ENCODE measurements at regions not wholly inside any gene's neighbourhood (a gene's known extent, or its start where the extent isn't known, plus 50 kb on each side); places are given as distances from the start of the nearest gene placed in this dataset.

DNA sequence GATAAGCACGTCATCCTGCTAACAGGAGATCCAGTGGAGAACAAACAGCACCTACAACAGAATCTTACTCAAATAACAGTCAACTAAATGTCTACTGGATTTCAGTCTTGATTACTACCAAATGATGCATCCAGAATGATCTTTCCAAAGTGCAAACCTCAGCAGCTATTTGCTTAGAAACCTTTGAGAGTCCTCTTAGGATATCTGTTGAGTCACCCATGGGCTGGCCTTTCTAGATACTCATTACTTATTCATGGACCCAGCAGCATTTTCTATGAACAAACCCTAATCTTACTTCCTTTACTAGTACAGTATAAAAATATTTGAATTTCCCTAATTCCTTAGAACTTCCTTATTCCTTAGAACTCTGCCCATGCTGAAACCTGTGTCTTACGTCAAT, 118.5 kb upstream of the PABPC4L start:
- no peak for DNase-seq

DNA sequence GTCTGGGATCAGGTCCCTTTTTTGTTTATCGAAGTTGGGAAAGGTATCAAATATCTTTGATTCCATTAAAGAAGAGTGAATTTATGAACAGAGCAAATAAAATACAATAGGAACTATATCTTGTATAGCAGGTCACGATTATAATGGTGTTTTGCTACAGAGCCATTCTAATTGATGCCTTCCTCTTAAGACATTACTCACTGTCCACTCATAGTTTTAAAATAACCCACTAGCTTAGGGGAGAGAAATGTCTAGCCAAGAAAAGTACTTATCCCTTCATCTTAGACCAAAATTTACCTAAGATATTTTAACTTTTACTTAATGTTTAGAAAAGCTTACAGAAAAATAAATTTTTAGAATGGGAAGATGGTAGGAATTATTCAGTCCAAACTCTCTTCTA, 112.0 kb upstream of the PABPC4L start:
- DNase-seq = no peak

DNA sequence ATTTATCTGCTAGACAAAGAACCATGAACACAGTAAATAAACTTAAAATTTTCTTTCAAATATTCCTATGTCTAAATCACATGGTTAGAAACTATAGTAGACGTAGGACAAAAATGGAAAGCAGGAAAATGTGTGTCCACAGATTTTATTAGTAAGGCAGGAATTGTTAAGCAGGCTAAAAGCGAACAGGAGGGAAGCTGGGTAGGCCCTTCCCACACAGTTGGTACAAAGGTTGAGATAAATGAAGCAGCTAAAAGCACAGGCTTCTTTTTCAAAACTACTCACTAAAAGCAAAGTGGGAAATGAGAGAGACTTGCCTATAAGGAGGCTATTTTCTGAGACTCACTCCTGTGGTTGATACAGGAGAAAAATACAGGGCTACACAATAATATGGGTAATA, 108.1 kb upstream of the PABPC4L start:
- no peak for DNase-seq

DNA sequence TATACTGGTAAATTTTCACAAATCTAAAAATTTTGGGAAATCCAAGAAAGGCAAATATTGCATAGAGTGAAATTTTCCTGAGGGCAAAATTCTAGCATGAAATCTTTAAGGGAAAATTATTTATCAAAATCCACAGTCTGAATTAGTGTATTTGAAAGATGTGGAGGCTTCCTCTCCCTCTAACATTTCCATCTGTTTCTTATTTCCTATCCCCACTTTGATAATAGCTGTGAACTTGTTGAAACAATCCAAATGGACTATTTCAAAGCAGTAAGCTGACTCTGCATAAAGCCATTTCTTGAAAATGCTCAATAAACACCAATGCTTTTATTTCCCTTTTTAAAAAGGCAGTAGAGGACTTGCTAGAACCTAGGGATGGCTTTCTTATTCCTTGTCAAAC, 107.3 kb upstream of the PABPC4L start:
- DNase-seq = no peak

DNA sequence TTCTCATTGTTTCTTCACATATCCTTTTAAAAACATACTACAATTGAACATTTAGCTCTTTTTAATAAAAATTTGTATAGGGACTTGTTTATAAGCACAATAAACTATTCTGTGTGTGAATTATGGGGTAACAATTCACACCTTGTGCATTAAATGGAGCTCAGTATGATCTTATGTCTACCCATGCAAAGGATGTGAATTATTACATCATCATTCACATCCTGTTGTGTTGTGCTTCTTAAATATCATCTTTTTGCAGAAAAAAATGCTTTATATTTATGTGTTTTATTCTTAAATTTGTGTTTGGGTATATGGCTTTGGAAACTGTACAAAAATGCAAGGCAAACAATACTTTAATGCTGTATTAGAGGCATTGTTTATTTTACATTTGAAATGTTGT, 96.7 kb upstream of the PABPC4L start:
- DNase-seq = no peak

DNA sequence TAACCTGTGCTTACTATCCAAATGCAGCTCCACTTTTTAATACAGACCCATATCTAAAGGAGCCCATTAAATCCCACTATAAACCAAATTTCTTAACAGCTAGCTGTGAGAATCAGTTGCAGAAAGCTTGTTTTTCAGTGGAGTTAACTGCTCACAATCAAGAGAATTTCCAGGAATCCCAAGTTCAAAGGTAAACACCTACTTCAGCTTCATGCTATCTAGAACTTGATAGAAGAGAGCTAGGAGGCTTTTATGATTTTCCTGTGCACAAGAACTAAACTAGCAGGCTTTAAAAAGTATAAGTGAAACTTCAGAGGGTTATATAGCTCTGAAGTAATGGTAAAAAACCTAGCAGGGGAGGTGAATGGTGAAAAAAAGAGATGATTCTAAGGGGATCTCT, 96.2 kb upstream of the PABPC4L start:
- no peak for DNase-seq

DNA sequence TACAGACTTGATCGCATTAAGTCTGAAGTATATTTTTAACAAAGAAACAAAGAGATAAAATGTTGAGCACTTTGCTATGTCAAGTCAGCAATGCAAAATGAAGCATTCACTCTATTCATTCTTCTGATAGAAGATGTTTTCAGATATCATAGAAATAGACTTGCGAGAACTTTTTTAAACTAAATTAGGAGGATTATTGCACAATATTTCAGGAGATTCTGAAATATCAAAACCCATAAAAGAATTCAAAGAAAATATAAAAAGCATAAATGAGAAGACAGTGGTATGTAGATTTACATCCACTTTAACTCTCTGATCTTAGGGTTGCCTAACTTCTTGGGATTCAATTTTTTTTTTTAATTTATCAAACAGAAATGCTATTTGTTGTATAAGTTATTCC, 81.1 kb upstream of the PABPC4L start:
- no peak for DNase-seq

DNA sequence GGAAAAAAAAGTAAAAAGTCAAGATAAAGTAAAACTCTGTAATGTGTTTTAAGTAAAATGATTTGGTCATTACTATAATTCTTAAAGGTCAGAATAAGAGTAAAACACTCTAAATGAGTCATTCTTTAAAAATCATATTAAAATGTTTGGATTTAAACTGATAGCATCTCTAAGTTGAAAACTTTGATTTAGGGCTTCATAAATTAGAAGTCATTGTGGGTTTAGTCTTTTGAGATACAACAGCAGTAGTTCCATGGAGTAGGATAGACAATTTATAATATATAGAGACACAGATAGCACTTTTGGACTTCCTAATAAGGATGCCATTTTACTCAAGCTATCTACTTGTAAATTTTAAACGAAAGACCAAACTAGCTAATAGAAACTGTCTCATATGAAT, 77.1 kb upstream of the PABPC4L start:
- DNase-seq = no peak

DNA sequence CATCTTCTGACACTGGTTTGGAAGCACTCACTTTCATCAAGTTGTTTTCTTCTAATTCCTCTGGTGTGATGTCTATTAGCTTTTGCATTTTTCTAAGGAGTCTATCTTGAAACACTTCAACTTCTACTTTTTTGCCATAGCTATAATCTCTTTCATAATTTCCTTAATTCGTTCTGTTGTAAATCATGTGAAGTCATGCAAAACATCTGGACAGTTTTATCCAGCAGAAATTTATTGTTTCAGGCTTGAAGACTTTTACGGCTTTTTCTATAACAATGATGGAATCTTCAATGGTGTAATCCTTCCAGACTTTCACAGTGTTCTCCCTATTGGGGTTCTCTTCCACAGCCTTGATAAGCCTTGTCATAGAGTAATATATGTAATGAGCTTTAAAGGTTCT, 74.9 kb upstream of the PABPC4L start:
- no peak for DNase-seq

DNA sequence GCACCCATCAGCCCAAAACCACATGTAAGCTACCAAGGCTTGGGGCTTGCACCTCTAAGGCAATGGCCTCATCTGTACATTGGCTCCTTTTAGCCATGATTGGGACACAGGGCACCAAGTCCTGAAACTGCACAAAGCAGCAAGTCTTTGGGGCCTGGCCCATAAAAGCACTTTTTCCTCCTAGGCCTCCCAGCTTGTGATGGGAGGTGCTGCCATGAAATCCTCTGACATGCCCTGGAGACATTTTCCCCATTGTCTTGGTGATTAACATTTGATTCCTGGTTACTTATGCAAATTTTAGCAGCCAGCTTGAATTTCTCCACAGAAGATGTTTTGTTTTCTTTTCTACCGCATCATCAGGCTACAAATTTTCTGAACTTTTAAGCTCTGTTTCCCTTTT, 58.5 kb upstream of the PABPC4L start:
- no peak for DNase-seq
